Endometrium (tissue), 2 donors: ENCODE measurements at regions not wholly inside any gene's neighbourhood (a gene's known extent, or its start where the extent isn't known, plus 50 kb on each side); places are given as distances from the start of the nearest gene placed in this dataset.

Source experiments
- FAIRE-seq: peaks from 2 replicates; lab custom pipeline; 2012; peaks lifted over from hg19 to GRCh38; lab: Jason Lieb, UNC
- donor health status: control.
- donor health status: control.

DNA sequence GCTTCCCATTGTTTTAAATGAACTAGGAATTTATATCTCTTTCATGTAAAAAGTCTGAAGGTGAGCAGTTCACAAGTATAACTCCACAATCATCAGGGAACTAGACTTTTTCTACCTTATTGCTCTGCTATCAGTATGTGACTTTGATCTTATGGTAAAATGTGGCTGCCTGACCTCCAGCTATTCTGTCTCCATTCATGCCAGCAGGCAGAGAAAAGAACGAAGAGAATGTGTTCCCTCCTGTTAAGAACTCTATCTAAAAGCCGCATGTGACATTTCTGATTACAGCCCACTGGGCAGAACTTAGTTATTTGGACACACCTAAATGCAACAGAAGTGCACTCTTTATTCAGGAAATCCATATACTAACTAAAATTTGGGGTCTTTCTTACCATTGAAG, 102.8 kb upstream of the MBL2 start:
- FAIRE-seq, result no peak

- no peak for FAIRE-seq
Observed at GRCh38 chr10:52874581-52874980, 102.0 kb upstream of the MBL2 start.

GRCh38 chr10:52871191-52871843, 98.7 kb upstream of the MBL2 start:
- no peak for FAIRE-seq

DNA sequence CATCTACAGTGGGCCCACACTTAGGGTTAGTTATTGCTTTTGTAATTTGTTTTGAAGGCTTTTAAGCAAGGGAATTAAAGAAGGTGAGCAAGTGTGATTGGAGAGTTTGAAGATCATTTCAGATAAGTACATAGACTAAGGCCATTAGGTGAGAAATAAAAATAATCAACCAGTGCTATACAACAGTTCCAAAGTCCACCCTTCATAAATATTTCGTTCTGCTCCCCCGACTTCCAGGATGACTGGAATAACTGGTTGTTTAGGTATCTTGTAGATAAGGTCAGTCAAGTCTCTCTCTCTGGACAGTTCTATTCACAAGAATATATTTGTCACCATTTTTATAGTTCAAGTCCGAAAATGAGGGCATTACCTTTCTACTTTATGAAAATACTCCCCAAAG, 98.0 kb upstream of the MBL2 start:
- FAIRE-seq, result no peak

DNA sequence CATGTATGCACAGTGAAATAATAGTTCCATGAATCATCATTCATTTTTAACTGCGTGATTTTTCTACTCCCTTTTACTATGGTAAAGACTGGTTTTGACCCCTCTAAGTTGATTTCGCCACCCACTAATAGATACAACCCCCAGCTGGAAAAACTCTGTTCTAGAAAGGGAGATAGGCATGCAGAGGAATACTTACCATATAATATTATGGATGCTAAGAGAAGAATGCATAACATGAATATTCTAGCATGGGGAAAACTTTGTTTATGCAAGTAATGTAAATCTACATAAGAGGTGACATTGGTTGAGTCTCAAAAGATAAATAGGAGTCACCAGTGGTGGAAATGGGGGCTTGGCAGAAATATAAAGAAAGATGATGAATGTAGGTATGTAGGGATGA, 97.3 kb upstream of the MBL2 start:
- no peak for FAIRE-seq

GRCh38 chr10:52865213-52865612, 92.6 kb upstream of the MBL2 start:
- FAIRE-seq, result no peak

GRCh38 chr10:52864201-52865106, 91.9 kb upstream of the MBL2 start:
- no peak for FAIRE-seq

DNA sequence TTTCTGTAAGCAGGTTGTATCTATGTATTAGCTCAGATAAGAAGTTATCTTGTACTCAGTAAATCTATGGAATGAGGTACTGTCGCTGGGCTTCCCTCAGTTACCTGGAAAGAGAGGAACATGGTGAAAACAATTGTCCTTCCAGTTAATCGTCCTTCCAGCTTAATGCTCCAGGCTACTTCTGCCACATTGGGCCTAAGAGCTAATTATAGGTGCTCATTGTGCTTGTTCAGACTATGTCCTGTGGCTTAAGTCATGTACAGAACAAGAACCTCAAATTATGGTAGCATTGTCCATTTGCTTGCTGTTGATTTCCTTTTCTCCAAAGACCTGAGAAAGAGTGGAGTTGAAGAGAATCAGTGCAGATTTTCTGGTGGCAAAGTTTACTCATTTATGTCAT, 86.1 kb upstream of the MBL2 start:
- FAIRE-seq, result no peak

DNA sequence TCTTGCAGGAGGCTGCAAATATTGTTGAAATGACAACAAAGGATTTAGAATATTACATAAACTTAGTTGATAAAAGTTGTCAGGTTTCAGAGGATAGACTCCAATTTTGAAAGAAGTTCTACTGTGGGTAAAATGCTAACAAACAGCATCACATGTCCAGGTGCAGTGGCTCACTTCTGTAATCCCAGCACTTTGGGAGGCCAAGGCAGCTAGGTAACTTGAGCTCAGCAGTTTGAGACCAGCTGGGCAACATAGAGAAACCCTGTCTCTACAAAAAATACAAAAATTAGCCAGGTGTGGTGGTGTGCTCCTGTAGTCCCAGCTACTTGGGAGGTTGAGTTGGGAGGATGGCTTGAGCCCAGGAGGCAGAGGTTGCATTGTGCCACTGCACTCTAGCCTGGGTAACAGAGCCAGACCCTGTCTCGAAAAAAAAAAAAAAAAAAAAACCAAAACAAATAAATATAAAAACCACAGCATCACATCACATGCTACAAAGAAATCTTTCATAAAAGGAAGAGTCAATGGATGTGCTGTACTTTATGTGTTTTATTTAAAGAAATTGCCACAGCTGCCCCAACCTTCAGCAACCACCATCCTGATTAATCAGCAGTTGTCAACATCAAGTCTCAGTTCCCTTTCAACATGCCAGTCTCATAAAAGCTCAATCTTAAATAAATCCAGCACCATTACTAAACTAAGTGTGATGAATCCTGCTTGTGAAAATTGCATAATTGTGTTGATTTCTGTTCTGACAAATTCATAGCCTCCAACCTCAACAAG, 83.2 kb upstream of the MBL2 start:
- no peak for FAIRE-seq

DNA sequence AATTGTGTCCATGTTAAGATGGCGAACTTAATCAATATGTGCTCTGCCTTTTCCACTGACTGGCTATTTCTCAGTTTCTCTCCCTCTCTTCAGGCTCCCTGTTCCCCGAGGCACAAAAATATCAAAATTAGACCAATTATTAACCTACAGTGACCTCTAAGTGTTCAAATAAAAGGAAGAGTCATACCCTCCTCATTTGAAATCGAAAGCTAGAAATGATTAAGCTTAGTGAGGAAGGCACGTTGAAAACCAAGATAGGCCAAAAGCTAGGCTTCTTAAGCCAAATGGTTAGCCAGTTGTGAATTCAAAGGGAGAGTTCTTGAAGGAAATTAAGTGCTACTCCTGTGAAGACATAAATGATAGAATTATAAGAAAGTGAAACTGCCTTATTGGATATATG, 81.1 kb upstream of the MBL2 start:
- no peak for FAIRE-seq

GRCh38 chr10:52836816-52837215, 64.2 kb upstream of the MBL2 start:
- no peak for FAIRE-seq
